PC-9 (cell line): ENCODE measurements at regions not wholly inside any gene's neighbourhood (a gene's known extent, or its start where the extent isn't known, plus 50 kb on each side); places are given as distances from the start of the nearest gene placed in this dataset.

Source experiments
- CTCF ChIP-seq: fragments of 200-600 bp; sonication (generic); conservative IDR thresholded peaks from 2 replicates; pipeline ENCODE4 v1.6.1; 2017; ENCODE audit warnings: mixed run types, antibody characterized with exemption, mild to moderate bottlenecking, moderate library complexity
- EZH2 ChIP-seq: fragments of 200-600 bp; sonication (generic); IDR thresholded peaks from 2 replicates; pipeline ENCODE4 v1.8.0; 2017; ENCODE audit warnings: antibody characterized with exemption, low read depth

GRCh38 chr2:226636586-226636985, 163.0 kb downstream of the IRS1 start:
- no peak for TF ChIP-seq EZH2
- no peak for TF ChIP-seq CTCF
